AG09319 (cell line): ENCODE measurements at regions not wholly inside any gene's neighbourhood (a gene's known extent, or its start where the extent isn't known, plus 50 kb on each side); places are given as distances from the start of the nearest gene placed in this dataset.

Source experiments
- DNase-seq: peaks from one replicate; pipeline ENCODE4 v3.0.0-alpha.2; 2010; ENCODE audit warnings: low read depth; ENCODE audit errors: extremely low read depth
- TF ChIP-seq, protein P1 (sequence below): IDR thresholded peaks from 2 replicates; pipeline ENCODE4 v1.5.1; 2011; ENCODE audit warnings: low read depth, mild to moderate bottlenecking, inconsistent platforms, low read length, moderate library complexity

DNA sequence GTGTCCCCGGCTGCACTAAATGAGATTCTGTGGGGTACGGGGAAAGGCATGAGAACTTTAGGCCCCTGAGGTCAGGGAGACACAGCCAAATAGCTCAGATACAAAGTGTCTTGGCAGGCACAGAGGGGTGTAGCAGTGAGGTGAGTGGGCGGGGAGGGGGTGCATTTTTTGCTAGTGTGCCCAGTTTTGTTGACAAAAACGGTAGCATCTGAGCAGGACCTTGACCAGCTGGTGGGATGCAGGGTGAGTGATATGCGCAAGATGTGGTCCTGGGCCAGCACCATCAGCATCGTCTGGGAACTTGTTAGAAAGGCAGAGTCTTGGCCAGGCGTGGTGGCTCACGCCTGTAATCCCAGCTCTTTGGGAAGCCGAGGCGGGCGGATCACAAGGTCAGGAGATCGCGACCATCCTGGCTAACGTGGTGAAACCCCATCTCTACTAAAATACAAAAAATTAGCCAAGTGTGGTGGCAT, 127.3 kb upstream of the LGALSL start:
- no peak for DNase-seq
- TF ChIP-seq, protein P1, sequence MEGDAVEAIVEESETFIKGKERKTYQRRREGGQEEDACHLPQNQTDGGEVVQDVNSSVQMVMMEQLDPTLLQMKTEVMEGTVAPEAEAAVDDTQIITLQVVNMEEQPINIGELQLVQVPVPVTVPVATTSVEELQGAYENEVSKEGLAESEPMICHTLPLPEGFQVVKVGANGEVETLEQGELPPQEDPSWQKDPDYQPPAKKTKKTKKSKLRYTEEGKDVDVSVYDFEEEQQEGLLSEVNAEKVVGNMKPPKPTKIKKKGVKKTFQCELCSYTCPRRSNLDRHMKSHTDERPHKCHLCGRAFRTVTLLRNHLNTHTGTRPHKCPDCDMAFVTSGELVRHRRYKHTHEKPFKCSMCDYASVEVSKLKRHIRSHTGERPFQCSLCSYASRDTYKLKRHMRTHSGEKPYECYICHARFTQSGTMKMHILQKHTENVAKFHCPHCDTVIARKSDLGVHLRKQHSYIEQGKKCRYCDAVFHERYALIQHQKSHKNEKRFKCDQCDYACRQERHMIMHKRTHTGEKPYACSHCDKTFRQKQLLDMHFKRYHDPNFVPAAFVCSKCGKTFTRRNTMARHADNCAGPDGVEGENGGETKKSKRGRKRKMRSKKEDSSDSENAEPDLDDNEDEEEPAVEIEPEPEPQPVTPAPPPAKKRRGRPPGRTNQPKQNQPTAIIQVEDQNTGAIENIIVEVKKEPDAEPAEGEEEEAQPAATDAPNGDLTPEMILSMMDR = no peak

DNA sequence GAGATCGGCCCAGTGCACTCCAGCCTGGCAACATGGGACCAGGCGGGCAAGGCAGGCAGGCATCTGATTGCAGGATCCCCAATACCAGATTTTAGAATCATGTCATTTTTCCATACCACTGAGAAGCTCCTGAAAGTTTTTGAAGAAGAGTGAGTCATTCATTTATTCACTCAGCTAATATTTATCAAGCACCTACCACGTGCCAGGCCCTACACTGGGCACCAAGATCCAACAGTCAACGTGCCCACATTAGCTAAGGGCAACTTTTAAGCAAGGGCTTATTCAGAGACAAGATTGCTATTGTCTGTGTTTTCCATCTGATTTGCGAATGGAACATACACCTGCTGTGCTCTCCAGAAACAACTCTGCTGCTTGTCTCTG, 126.8 kb upstream of the LGALSL start:
- no peak for DNase-seq
- TF ChIP-seq, protein P1 = no peak

DNA sequence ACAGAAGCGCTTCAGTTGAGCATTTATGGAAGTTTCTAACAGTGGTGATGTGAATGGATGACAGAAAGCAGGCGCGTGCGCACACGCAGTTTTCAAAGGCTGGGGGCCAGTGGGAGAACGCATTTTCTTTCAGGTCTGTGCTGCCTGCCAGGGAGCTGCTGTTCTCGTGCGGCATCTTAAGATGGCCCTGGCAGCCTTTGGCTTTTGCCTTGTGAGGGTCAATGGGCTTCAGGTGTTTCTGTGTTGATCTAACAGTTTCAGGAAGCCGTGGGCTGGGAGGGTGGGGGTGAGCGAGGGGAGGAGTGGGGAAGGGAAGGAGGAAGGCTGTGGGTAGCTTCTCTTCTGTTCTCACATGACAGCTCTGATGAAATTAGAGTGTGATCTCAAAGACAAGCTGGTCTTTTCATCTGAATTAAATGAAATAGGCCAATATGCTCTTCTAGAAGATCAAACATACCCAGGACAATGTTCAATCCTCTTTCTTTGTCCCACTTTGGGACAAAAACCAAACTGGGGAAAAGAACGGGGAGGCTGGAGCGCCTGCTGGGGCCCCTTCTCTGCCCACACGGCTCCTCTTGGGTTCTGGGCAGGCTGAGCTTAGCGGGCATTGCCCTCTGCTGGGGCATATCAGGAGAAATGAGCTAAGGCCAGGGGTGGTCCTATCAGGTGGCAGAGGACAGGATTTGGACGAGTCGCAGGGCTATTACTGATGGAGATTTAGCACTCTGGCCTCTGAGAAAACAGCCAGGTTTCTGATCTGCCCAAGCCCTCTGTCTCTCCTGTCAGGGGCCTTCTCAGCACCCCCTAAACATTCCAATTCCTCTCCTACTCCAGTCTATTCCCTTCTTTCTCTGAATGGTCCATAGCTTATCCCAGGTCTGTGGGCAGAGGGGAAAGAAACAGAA, 126.2 kb upstream of the LGALSL start:
- TF ChIP-seq, protein P1 = peak; percentile 9
- DNase-seq = no peak

DNA sequence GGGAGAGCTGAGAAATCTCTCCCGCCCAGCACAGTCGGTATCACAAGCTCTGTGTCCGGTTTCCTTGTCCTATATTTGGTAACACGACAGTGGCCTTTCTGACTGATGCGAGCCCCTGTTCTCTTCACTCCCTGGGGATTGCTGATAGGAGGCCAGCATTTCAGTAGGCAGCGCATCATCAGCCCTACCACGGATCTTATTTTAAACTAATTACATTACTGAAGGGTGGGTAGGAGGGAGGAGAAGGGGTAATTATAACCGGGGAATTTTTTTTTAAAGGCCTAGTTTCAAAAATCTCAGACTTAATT, 125.6 kb upstream of the LGALSL start:
- TF ChIP-seq, protein P1 = no peak
- DNase-seq = no peak

DNA sequence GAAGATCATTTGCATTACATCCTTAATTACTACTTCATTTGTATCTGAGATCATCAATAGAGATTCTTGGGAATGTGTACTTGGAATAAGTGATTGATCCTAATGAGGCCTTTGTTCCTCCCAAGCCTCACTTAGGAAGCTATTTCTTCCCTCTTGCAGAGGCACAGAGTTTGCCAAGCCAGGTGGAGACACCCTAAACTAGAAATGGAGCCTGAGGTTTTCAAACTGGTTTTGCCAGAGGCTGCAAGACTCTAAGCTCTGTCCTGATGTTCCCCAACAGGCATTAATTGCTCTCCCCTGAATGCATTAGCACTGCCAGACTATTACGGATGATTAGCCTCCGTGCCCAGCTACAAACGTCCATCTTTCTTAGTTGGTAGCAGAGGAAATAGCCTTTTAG, 125.2 kb upstream of the LGALSL start:
- no peak for DNase-seq
- TF ChIP-seq, protein P1 = no peak

DNA sequence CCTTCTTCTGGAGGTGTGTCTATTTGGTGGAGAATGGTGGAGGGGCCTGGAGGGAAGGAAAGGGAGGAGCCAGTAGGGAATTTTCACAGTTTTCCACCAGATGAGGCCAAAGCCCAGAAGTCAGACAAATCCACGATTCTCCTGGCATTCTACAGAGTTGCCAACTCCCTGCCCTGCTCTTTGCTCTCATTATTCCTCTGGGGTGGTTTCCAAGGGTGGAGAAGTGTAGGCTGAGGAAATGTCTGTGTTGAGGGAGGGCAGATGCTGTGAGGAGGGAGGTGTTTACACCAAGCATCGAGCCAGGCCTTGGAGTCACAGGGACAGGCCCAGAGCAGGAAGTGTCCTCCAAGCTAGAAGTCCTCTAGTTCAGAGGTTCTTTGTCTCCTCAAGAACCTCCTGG, 124.1 kb upstream of the LGALSL start:
- DNase-seq = no peak

More for the DNA sequence above, 124.1 kb upstream of the LGALSL start:
- TF ChIP-seq, protein P1 = no peak
